K562 (cell line): ENCODE measurements at regions not wholly inside any gene's neighbourhood (a gene's known extent, or its start where the extent isn't known, plus 50 kb on each side); places are given as distances from the start of the nearest gene placed in this dataset.

Experiments
- ATAC-seq: fragments of 200-7000 bp; cut with Tn5 transposase; 3 replicates; pipeline ENCODE4 v1.9.1; 2020; ENCODE audit warnings: moderate library complexity
- BruUV-seq: library from RNA; stranded (reverse); fragments of 400-500 nt; replicated peaks from 2 replicates; lab custom pipeline; 2021; lab: Mats Ljungman, UMichigan
- CTCF ChIA-PET: fragments of 300-600 bp; formaldehyde crosslinking; extraction: SDS; loops from one replicate; lab custom pipeline; 2021; ENCODE audit warnings: low intra/inter-chr PET ratio; lab: Yijun Ruan, JAX
- POLR2A ChIA-PET: fragments of 300-600, 350-650 bp; sonication (Branson Sonifier 250); formaldehyde crosslinking; extraction: SDS; loops from one replicate; lab custom pipeline; 2021; ENCODE audit warnings: antibody characterized with exemption, inconsistent platforms; lab: Yijun Ruan, JAX
- DNase-seq, 4 experiments: peaks; one replicate each; pipeline versions ENCODE4 v3.0.0 to v3.0.0-alpha.2; 2011 to 2018; ENCODE audit warnings: low spot score in 3 of 4, mixed read lengths in 3 of 4; ENCODE audit errors: extremely low read depth in 1 of 4
- FAIRE-seq: peaks from 2 replicates; lab custom pipeline; 2011; peaks lifted over from hg19 to GRCh38; lab: Jason Lieb, UNC
- H2AFZ ChIP-seq: 2 replicates; pipeline ENCODE4 v1.6.0; 2011; ENCODE audit warnings: low read depth, low read length, control low read depth, inconsistent platforms
- H3K27ac ChIP-seq: fragments of 200-600 bp; 3 replicates; pipeline ENCODE4 v1.8.0; 2011; ENCODE audit warnings: low read depth, mild to moderate bottlenecking, control low read depth, inconsistent platforms, low read length, moderate library complexity, mixed read lengths; ENCODE audit errors: extremely low read depth
- H3K27me3 ChIP-seq, 2 experiments: fragments of 300-600 bp in 1 of 2; 2 replicates in 1 of 2; 3 replicates in 1 of 2; pipeline versions ENCODE4 v1.6.0 to v1.8.0; 2011; ENCODE audit warnings: inconsistent platforms in 2 of 2, low read length in 2 of 2, mild to moderate bottlenecking in 1 of 2, mixed read lengths in 1 of 2, moderate library complexity in 1 of 2; ENCODE audit not compliant: control insufficient read depth in 2 of 2, insufficient read depth in 2 of 2
- H3K36me3 ChIP-seq: fragments of 300-600 bp; 3 replicates; pipeline ENCODE4 v1.8.0; 2011; ENCODE audit warnings: mild to moderate bottlenecking, low read length, inconsistent platforms; ENCODE audit not compliant: control insufficient read depth, insufficient read depth
- H3K4me1 ChIP-seq, 2 experiments: fragments of 200-600 bp in 1 of 2; replicated peaks in 1 of 2; 2 replicates in 1 of 2; 3 replicates in 1 of 2; pipeline versions ENCODE4 v1.5.1 to v1.8.0; 2011; ENCODE audit warnings: inconsistent platforms in 2 of 2, low read length in 2 of 2, mild to moderate bottlenecking in 1 of 2, mixed read lengths in 1 of 2, moderate library complexity in 1 of 2; ENCODE audit not compliant: control insufficient read depth in 2 of 2, insufficient read depth in 2 of 2
- H3K4me2 ChIP-seq: 2 replicates; pipeline ENCODE4 v1.6.1; 2011; ENCODE audit warnings: low read length, control low read depth, inconsistent platforms, mixed read lengths; ENCODE audit not compliant: insufficient read depth
- H3K4me3 ChIP-seq: fragments of 200-600 bp; sonication (generic), shearing (Covaris generic); 2 replicates; pipeline ENCODE4 v1.5.1; 2016; ENCODE audit warnings: control low read depth, inconsistent platforms
- H3K79me2 ChIP-seq: fragments of 200-600 bp; 3 replicates; pipeline ENCODE4 v1.8.0; 2011; ENCODE audit warnings: low read length, inconsistent platforms; ENCODE audit not compliant: control insufficient read depth, insufficient read depth
- H3K9ac ChIP-seq, 2 experiments: 2 replicates each; pipeline versions ENCODE4 v1.6.0 to v1.6.1; 2011; ENCODE audit warnings: low read depth in 2 of 2, low read length in 2 of 2, control low read depth in 1 of 2, inconsistent platforms in 1 of 2, mild to moderate bottlenecking in 1 of 2, mixed read lengths in 1 of 2; ENCODE audit not compliant: insufficient read depth in 1 of 2
- H3K9me1 ChIP-seq: one replicate; pipeline ENCODE4 v1.6.0; 2011; ENCODE audit warnings: inconsistent platforms, mild to moderate bottlenecking, low read length, moderate library complexity; ENCODE audit not compliant: control insufficient read depth, insufficient read depth
- H3K9me3 ChIP-seq: replicated peaks from 2 replicates; pipeline ENCODE4 v1.5.1; 2011; ENCODE audit warnings: low read depth, low read length, inconsistent platforms; ENCODE audit not compliant: control insufficient read depth, insufficient read depth
- H4K20me1 ChIP-seq: replicated peaks from 2 replicates; pipeline ENCODE4 v1.6.1; 2011; ENCODE audit warnings: low read length, inconsistent platforms, mixed read lengths; ENCODE audit not compliant: control insufficient read depth, insufficient read depth
- DMBX1 ChIP-seq: fragments of 250-450 bp; sonication (Bioruptor Pico); IDR thresholded peaks from 2 replicates; pipeline ENCODE4 v1.8.0; 2022; ENCODE audit warnings: inconsistent platforms, mild to moderate bottlenecking, moderate library complexity, borderline replicate concordance
- FOS ChIP-seq: IDR thresholded peaks from 3 replicates; pipeline ENCODE4 v1.6.1; 2011; ENCODE audit not compliant: insufficient read length; ENCODE audit errors: extremely low read depth
- GTF2A2 ChIP-seq: IDR thresholded peaks from 2 replicates; pipeline ENCODE4 v1.6.1; 2016; ENCODE audit warnings: mild to moderate bottlenecking, missing genetic modification characterization, missing compliant biosample characterization
- MEF2D ChIP-seq: conservative IDR thresholded peaks from 2 replicates; pipeline ENCODE4 v1.6.1; 2016; ENCODE audit warnings: low read depth, missing genetic modification characterization, missing compliant biosample characterization
- MXI1 ChIP-seq: IDR thresholded peaks from 2 replicates; pipeline ENCODE4 v1.6.1; 2011; ENCODE audit warnings: low read depth, mild to moderate bottlenecking, improper control_type of control experiment, low read length
- NFXL1 ChIP-seq: fragments of 450-650 bp; formaldehyde crosslinking; IDR thresholded peaks from 2 replicates; pipeline ENCODE4 v1.4.0; 2021; ENCODE audit warnings: mild to moderate bottlenecking
- TCF7 ChIP-seq: sonication (generic); IDR thresholded peaks from 2 replicates; pipeline ENCODE4 v1.6.1; 2016; ENCODE audit warnings: antibody characterized with exemption, borderline replicate concordance
- U2AF1 ChIP-seq: fragments of 200-400 bp; formaldehyde crosslinking; optimal IDR thresholded peaks from 2 replicates; pipeline ENCODE3; 2017; ENCODE audit warnings: mild to moderate bottlenecking, low read depth, low read length, moderate library complexity
- ZBTB17 ChIP-seq: fragments of 450-650 bp; formaldehyde crosslinking; IDR thresholded peaks from 2 replicates; pipeline ENCODE4 v1.4.0; 2020; ENCODE audit warnings: mild to moderate bottlenecking
- ZFPM2 ChIP-seq: fragments of 250-450 bp; sonication (Bioruptor Pico); IDR thresholded peaks from 2 replicates; pipeline ENCODE4 v1.5.1; 2022; ENCODE audit warnings: mild to moderate bottlenecking
- ZNF134 ChIP-seq: fragments of 250-450 bp; sonication (Bioruptor Pico); conservative IDR thresholded peaks from 2 replicates; pipeline ENCODE4 v1.4.0; 2020
- ZNF347 ChIP-seq: fragments of 450-650 bp; formaldehyde crosslinking; IDR thresholded peaks from 2 replicates; pipeline ENCODE4 v1.4.0; 2020; ENCODE audit warnings: low read depth, mild to moderate bottlenecking, moderate library complexity
- ZNF583 ChIP-seq: fragments of 250-450 bp; sonication (Bioruptor Pico); IDR thresholded peaks from 2 replicates; pipeline ENCODE4 v1.4.0; 2020
- in situ Hi-C: fragments of 300-500 bp; cut with MboI; formaldehyde crosslinking; loops from 4 replicates; pipeline ENCODE4 v1.15.0; 2018; ENCODE audit warnings: inconsistent platforms, mixed read lengths
- intact Hi-C: fragments of 100-400 bp; cut with micrococcal nuclease; formaldehyde crosslinking; loops from 2 replicates; pipeline ENCODE4 v1.14.2; 2022
- TF ChIP-seq, protein P1 (sequence below): fragments of 250-450 bp; sonication (Bioruptor Pico); IDR thresholded peaks from 2 replicates; pipeline ENCODE4 v1.8.0; 2022; ENCODE audit warnings: moderate library complexity, mild to moderate bottlenecking, inconsistent platforms
- TF ChIP-seq, protein P2 (sequence below): fragments of 450-650 bp; conservative IDR thresholded peaks from 2 replicates; pipeline ENCODE4 v1.6.1; 2016; ENCODE audit warnings: missing genetic modification characterization, low read depth, mild to moderate bottlenecking, missing compliant biosample characterization, moderate library complexity

DNA sequence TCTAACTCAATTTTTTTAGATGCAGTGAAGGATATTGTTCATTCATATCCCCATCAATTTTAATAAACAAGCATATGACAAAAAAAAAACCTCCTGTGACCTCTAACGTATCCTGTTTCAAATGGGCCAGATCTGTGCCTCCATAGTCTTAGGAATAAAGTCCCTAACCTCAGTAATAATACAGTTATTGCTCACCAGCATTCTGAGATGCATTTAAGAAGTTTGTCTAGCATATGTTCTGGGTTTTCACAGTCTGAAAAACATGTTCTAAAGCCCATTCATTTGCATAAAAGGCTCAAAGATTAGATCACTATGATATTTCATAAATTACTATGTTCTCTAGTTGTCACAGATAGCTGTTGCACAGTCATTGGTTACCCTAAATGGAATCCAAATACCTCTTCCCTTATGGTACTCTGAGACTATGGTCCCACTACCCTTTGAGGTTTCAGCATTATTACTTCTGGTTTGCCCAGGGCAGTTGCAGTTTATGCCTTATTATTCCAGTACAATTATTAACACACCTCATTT is 190.1 kb downstream of the ZIC4 start (continued):
- TF ChIP-seq DMBX1 (no peak), ZNF347 (CRISPR knock-in tag) (no peak)
- TF ChIP-seq, protein P1, sequence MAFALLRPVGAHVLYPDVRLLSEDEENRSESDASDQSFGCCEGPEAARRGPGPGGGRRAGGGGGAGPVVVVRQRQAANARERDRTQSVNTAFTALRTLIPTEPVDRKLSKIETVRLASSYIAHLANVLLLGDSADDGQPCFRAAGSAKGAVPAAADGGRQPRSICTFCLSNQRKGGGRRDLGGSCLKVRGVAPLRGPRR (CRISPR knock-in tag), result no peak

DNA sequence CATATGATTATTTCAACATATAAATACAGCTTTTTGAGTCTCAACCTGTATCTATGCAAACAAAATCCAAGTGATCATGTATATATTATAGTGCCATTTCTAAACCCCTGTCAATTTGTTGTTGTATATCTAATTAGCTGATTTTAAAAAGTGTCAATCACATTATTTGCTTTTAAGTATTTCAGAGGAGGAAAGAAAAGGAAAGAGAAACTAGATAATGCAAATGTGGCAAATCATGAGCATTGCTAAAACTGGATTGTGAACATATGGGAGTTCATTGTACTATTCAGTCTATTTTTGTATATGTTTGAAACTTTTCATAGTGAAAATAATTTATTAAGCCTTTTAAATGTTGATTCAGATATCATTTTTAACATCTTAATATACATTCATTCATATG is 190.7 kb downstream of the ZIC4 start:
- H3K9me1 ChIP-seq, result no peaks in the 10 kb centered on the region
- H3K27me3 ChIP-seq, result no peaks in the 10 kb centered on the region
- no peaks in the 10 kb centered on the region for H3K4me1 ChIP-seq
- DNase-seq (no peak), ATAC-seq (no peak), FAIRE-seq (no peak)
- no peak for TF ChIP-seq GTF2A2 (tag)
- no peak for TF ChIP-seq FOS
- TF ChIP-seq ZBTB17 (CRISPR knock-in tag), result no peak
- TF ChIP-seq, protein P2, sequence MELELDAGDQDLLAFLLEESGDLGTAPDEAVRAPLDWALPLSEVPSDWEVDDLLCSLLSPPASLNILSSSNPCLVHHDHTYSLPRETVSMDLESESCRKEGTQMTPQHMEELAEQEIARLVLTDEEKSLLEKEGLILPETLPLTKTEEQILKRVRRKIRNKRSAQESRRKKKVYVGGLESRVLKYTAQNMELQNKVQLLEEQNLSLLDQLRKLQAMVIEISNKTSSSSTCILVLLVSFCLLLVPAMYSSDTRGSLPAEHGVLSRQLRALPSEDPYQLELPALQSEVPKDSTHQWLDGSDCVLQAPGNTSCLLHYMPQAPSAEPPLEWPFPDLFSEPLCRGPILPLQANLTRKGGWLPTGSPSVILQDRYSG, result no peak
- no peak for TF ChIP-seq ZNF583 (CRISPR knock-in tag)
- no peak for TF ChIP-seq NFXL1
- TF ChIP-seq U2AF1, result no peak
- no peak for TF ChIP-seq DMBX1
- TF ChIP-seq MEF2D, result no peak
- no peak for TF ChIP-seq MXI1
- no peak for TF ChIP-seq TCF7
- TF ChIP-seq ZNF134, result no peak
- no peak for TF ChIP-seq ZFPM2 (CRISPR knock-in tag)
- no TSS peak for BruUV-seq
- ChIA-PET POLR2A (no interaction called here), CTCF (no interaction called here)
- H3K9ac ChIP-seq, result no peak overlapping the region
- intact Hi-C loops, result no loop called here
- H3K79me2 ChIP-seq, result no peaks in the 10 kb centered on the region
- no peak overlapping the region for H3K4me2 ChIP-seq
- no peaks in the 10 kb centered on the region for H3K9me3 ChIP-seq
- no peak overlapping the region for H3K27ac ChIP-seq
- H3K36me3 ChIP-seq, result no peaks in the 10 kb centered on the region
- no peak overlapping the region for H3K4me3 ChIP-seq
- no peak overlapping the region for H2AFZ ChIP-seq
- no peaks in the 10 kb centered on the region for H4K20me1 ChIP-seq
- in situ Hi-C loops, result no loop called here
